K562 (cell line): ENCODE measurements at regions not wholly inside any gene's neighbourhood (a gene's known extent, or its start where the extent isn't known, plus 50 kb on each side); places are given as distances from the start of the nearest gene placed in this dataset.

Source experiments
- ATAC-seq: fragments of 200-7000 bp; cut with Tn5 transposase; 3 replicates; pipeline ENCODE4 v1.9.1; 2020; ENCODE audit warnings: moderate library complexity
- BruUV-seq: library from RNA; stranded (reverse); fragments of 400-500 nt; replicated peaks from 2 replicates; lab custom pipeline; 2021; lab: Mats Ljungman, UMichigan
- CTCF ChIA-PET: fragments of 300-600 bp; formaldehyde crosslinking; extraction: SDS; loops from one replicate; lab custom pipeline; 2021; ENCODE audit warnings: low intra/inter-chr PET ratio; lab: Yijun Ruan, JAX
- POLR2A ChIA-PET: fragments of 300-600, 350-650 bp; sonication (Branson Sonifier 250); formaldehyde crosslinking; extraction: SDS; loops from one replicate; lab custom pipeline; 2021; ENCODE audit warnings: antibody characterized with exemption, inconsistent platforms; lab: Yijun Ruan, JAX
- DNase-seq, 4 experiments: peaks; one replicate each; pipeline versions ENCODE4 v3.0.0 to v3.0.0-alpha.2; 2011 to 2018; ENCODE audit warnings: low spot score in 3 of 4, mixed read lengths in 3 of 4; ENCODE audit errors: extremely low read depth in 1 of 4
- FAIRE-seq: peaks from 2 replicates; lab custom pipeline; 2011; peaks lifted over from hg19 to GRCh38; lab: Jason Lieb, UNC
- H2AFZ ChIP-seq: 2 replicates; pipeline ENCODE4 v1.6.0; 2011; ENCODE audit warnings: low read depth, low read length, control low read depth, inconsistent platforms
- H3K27ac ChIP-seq: fragments of 200-600 bp; 3 replicates; pipeline ENCODE4 v1.8.0; 2011; ENCODE audit warnings: low read depth, mild to moderate bottlenecking, control low read depth, inconsistent platforms, low read length, moderate library complexity, mixed read lengths; ENCODE audit errors: extremely low read depth
- H3K27me3 ChIP-seq, 2 experiments: fragments of 300-600 bp in 1 of 2; 2 replicates in 1 of 2; 3 replicates in 1 of 2; pipeline versions ENCODE4 v1.6.0 to v1.8.0; 2011; ENCODE audit warnings: inconsistent platforms in 2 of 2, low read length in 2 of 2, mild to moderate bottlenecking in 1 of 2, mixed read lengths in 1 of 2, moderate library complexity in 1 of 2; ENCODE audit not compliant: control insufficient read depth in 2 of 2, insufficient read depth in 2 of 2
- H3K36me3 ChIP-seq: fragments of 300-600 bp; 3 replicates; pipeline ENCODE4 v1.8.0; 2011; ENCODE audit warnings: mild to moderate bottlenecking, low read length, inconsistent platforms; ENCODE audit not compliant: control insufficient read depth, insufficient read depth
- H3K4me1 ChIP-seq, 2 experiments: fragments of 200-600 bp in 1 of 2; replicated peaks in 1 of 2; 2 replicates in 1 of 2; 3 replicates in 1 of 2; pipeline versions ENCODE4 v1.5.1 to v1.8.0; 2011; ENCODE audit warnings: inconsistent platforms in 2 of 2, low read length in 2 of 2, mild to moderate bottlenecking in 1 of 2, mixed read lengths in 1 of 2, moderate library complexity in 1 of 2; ENCODE audit not compliant: control insufficient read depth in 2 of 2, insufficient read depth in 2 of 2
- H3K4me2 ChIP-seq: 2 replicates; pipeline ENCODE4 v1.6.1; 2011; ENCODE audit warnings: low read length, control low read depth, inconsistent platforms, mixed read lengths; ENCODE audit not compliant: insufficient read depth
- H3K4me3 ChIP-seq: fragments of 200-600 bp; sonication (generic), shearing (Covaris generic); 2 replicates; pipeline ENCODE4 v1.5.1; 2016; ENCODE audit warnings: control low read depth, inconsistent platforms
- H3K79me2 ChIP-seq: fragments of 200-600 bp; 3 replicates; pipeline ENCODE4 v1.8.0; 2011; ENCODE audit warnings: low read length, inconsistent platforms; ENCODE audit not compliant: control insufficient read depth, insufficient read depth
- H3K9ac ChIP-seq, 2 experiments: 2 replicates each; pipeline versions ENCODE4 v1.6.0 to v1.6.1; 2011; ENCODE audit warnings: low read depth in 2 of 2, low read length in 2 of 2, control low read depth in 1 of 2, inconsistent platforms in 1 of 2, mild to moderate bottlenecking in 1 of 2, mixed read lengths in 1 of 2; ENCODE audit not compliant: insufficient read depth in 1 of 2
- H3K9me1 ChIP-seq: one replicate; pipeline ENCODE4 v1.6.0; 2011; ENCODE audit warnings: inconsistent platforms, mild to moderate bottlenecking, low read length, moderate library complexity; ENCODE audit not compliant: control insufficient read depth, insufficient read depth
- H3K9me3 ChIP-seq: replicated peaks from 2 replicates; pipeline ENCODE4 v1.5.1; 2011; ENCODE audit warnings: low read depth, low read length, inconsistent platforms; ENCODE audit not compliant: control insufficient read depth, insufficient read depth
- H4K20me1 ChIP-seq: replicated peaks from 2 replicates; pipeline ENCODE4 v1.6.1; 2011; ENCODE audit warnings: low read length, inconsistent platforms, mixed read lengths; ENCODE audit not compliant: control insufficient read depth, insufficient read depth
- CCAR2 ChIP-seq: fragments of 200-400 bp; formaldehyde crosslinking; IDR thresholded peaks from 2 replicates; pipeline ENCODE4 v1.6.1; 2017; ENCODE audit warnings: mild to moderate bottlenecking, low read depth, low read length
- HES1 ChIP-seq: fragments of 450-650 bp; IDR thresholded peaks from 2 replicates; pipeline ENCODE4 v1.6.1; 2016; ENCODE audit warnings: low read depth, mild to moderate bottlenecking, moderate library complexity
- HEY1 ChIP-seq: fragments of 250-450 bp; sonication (Bioruptor Pico); IDR thresholded peaks from 2 replicates; pipeline ENCODE4 v1.5.0; 2020; ENCODE audit warnings: mild to moderate bottlenecking, moderate library complexity, borderline replicate concordance
- HSF4 ChIP-seq: fragments of 250-450 bp; sonication (Bioruptor Pico); IDR thresholded peaks from 2 replicates; pipeline ENCODE4 v2.1.2; 2022; ENCODE audit warnings: mild to moderate bottlenecking, moderate library complexity, borderline replicate concordance
- PHB2 ChIP-seq: fragments of 450-650 bp; IDR thresholded peaks from 2 replicates; pipeline ENCODE4 v1.6.1; 2017; ENCODE audit warnings: low read depth
- SIN3A ChIP-seq, 2 experiments: fragments of 150-350 bp in 1 of 2; IDR thresholded peaks; 2 replicates each; pipeline ENCODE4 v1.6.1; 2011 to 2016; ENCODE audit warnings: borderline replicate concordance in 2 of 2, low read depth in 2 of 2, low read length in 2 of 2, mild to moderate bottlenecking in 2 of 2, moderate library complexity in 2 of 2; ENCODE audit not compliant: control insufficient read depth in 1 of 2
- ZFX ChIP-seq: sonication (generic); formaldehyde crosslinking; IDR thresholded peaks from 2 replicates; pipeline ENCODE4 v1.8.0; 2022; ENCODE audit warnings: mild to moderate bottlenecking, missing genetic modification reagents, moderate library complexity
- ZNF212 ChIP-seq: fragments of 450-650 bp; formaldehyde crosslinking; IDR thresholded peaks from 2 replicates; pipeline ENCODE4 v1.4.0; 2020; ENCODE audit warnings: mild to moderate bottlenecking
- ZNF696 ChIP-seq: fragments of 250-450 bp; sonication (Bioruptor Pico); conservative IDR thresholded peaks from 2 replicates; pipeline ENCODE4 v1.4.0; 2020; ENCODE audit warnings: mild to moderate bottlenecking, moderate library complexity
- ZNF778 ChIP-seq: fragments of 450-650 bp; formaldehyde crosslinking; IDR thresholded peaks from 2 replicates; pipeline ENCODE4 v1.4.0; 2020; ENCODE audit warnings: mild to moderate bottlenecking, moderate library complexity
- WGBS: fragments of 100-300 bp; shearing (Covaris generic); methylation state at CpG from one replicate; pipeline ENCODE4 v1.1.6; 2016; ENCODE audit warnings: low coverage, mixed read lengths; ENCODE audit not compliant: insufficient coverage; ENCODE audit errors: missing lambda C conversion rate; 5-methylcytosine and 5-hydroxymethylcytosine counted together
- in situ Hi-C: fragments of 300-500 bp; cut with MboI; formaldehyde crosslinking; loops from 4 replicates; pipeline ENCODE4 v1.15.0; 2018; ENCODE audit warnings: inconsistent platforms, mixed read lengths
- intact Hi-C: fragments of 100-400 bp; cut with micrococcal nuclease; formaldehyde crosslinking; loops from 2 replicates; pipeline ENCODE4 v1.14.2; 2022

- no peaks in the 10 kb centered on the region for H3K79me2 ChIP-seq
- H3K9me3 ChIP-seq = no peaks in the 10 kb centered on the region
- in situ Hi-C loops (no loop called here), intact Hi-C loops (no loop called here)
- H3K27me3 ChIP-seq = no peaks in the 10 kb centered on the region
- BruUV-seq = no TSS peak
- H2AFZ ChIP-seq = no peak overlapping the region
- H3K9ac ChIP-seq = no peak overlapping the region
- ChIA-PET POLR2A (no interaction called here), CTCF (no interaction called here)
- FAIRE-seq = no peak
- no peaks in the 10 kb centered on the region for H3K4me1 ChIP-seq
- no peaks in the 10 kb centered on the region for H3K36me3 ChIP-seq
- DNase-seq = no peak
- H3K4me3 ChIP-seq = no peak overlapping the region
- no peak overlapping the region for H3K27ac ChIP-seq
- no peaks in the 10 kb centered on the region for H3K9me1 ChIP-seq
- no peak overlapping the region for H3K4me2 ChIP-seq
- ATAC-seq = no peak
- 0% methylated on average over 4 of the region's 4 CpGs for WGBS
- H4K20me1 ChIP-seq = no peaks in the 10 kb centered on the region
- TF ChIP-seq HSF4 (CRISPR knock-in tag) (no peak), CCAR2 (no peak), ZNF212 (CRISPR knock-in tag) (no peak), ZFX (no peak), ZNF778 (CRISPR knock-in tag) (no peak), HEY1 (no peak), HES1 (no peak), PHB2 (no peak), ZNF696 (no peak), SIN3A (IDR thresholded peaks at IDR 0.05; ENCODE audit: borderline replicate concordance in 2 of 2, control insufficient read depth in 1 of 2, low read depth in 2 of 2, low read length in 2 of 2) (no peak)
These were observed 161.8 kb upstream of the ASCC3 start for GRCh38 chr6:101042966-101043365.
